H9 (cell line): ENCODE measurements at regions not wholly inside any gene's neighbourhood (a gene's known extent, or its start where the extent isn't known, plus 50 kb on each side); places are given as distances from the start of the nearest gene placed in this dataset.

Experiments
- DNase-seq: peaks from one replicate; pipeline ENCODE4 v3.0.0-alpha.2; 2017
- H2AFZ ChIP-seq: one replicate; pipeline ENCODE4 v1.6.1; 2013; ENCODE audit warnings: mild to moderate bottlenecking, low read length, control low read depth, moderate library complexity
- H2AK5ac ChIP-seq: 2 replicates; pipeline ENCODE4 v1.6.1; 2013; ENCODE audit warnings: low read length, control low read depth, mixed read lengths; ENCODE audit not compliant: insufficient read length
- H2BK120ac ChIP-seq: one replicate; pipeline ENCODE4 v1.6.1; 2013; ENCODE audit warnings: low read depth, mild to moderate bottlenecking, low read length, control low read depth, inconsistent platforms; ENCODE audit not compliant: poor library complexity, severe bottlenecking
- H2BK12ac ChIP-seq: 2 replicates; pipeline ENCODE4 v1.6.1; 2013; ENCODE audit warnings: low read length, control low read depth, mixed read lengths, low read depth; ENCODE audit not compliant: insufficient read length
- H2BK15ac ChIP-seq: 2 replicates; pipeline ENCODE4 v1.6.1; 2013; ENCODE audit warnings: low read depth, low read length, control low read depth
- H2BK20ac ChIP-seq: one replicate; pipeline ENCODE4 v1.6.1; 2013; ENCODE audit warnings: low read depth, mild to moderate bottlenecking, low read length, control low read depth, inconsistent platforms; ENCODE audit not compliant: poor library complexity, severe bottlenecking
- H2BK5ac ChIP-seq: 2 replicates; pipeline ENCODE4 v1.6.1; 2013; ENCODE audit warnings: low read length, control low read depth, mixed read lengths; ENCODE audit not compliant: insufficient read length
- H3K14ac ChIP-seq: 2 replicates; pipeline ENCODE4 v1.6.1; 2013; ENCODE audit warnings: low read length, control low read depth; ENCODE audit not compliant: insufficient read depth
- H3K18ac ChIP-seq: 2 replicates; pipeline ENCODE4 v1.6.1; 2013; ENCODE audit warnings: low read depth, mild to moderate bottlenecking, mixed read lengths, low read length, control low read depth; ENCODE audit not compliant: insufficient read length
- H3K23ac ChIP-seq: 2 replicates; pipeline ENCODE4 v1.6.1; 2013; ENCODE audit warnings: low read length, control low read depth, mixed read lengths, low read depth; ENCODE audit not compliant: insufficient read length
- H3K23me2 ChIP-seq: 2 replicates; pipeline ENCODE4 v1.6.1; 2013; ENCODE audit warnings: low read depth, mild to moderate bottlenecking, mixed read lengths, low read length, control low read depth; ENCODE audit not compliant: insufficient read length, poor library complexity, severe bottlenecking
- H3K27ac ChIP-seq: 2 replicates; pipeline ENCODE4 v1.5.1; 2013; ENCODE audit warnings: low read length, control low read depth, mixed read lengths, low read depth; ENCODE audit not compliant: insufficient read length
- H3K27me3 ChIP-seq: 2 replicates; pipeline ENCODE4 v1.6.1; 2013; ENCODE audit warnings: low read length, control low read depth, inconsistent platforms; ENCODE audit not compliant: insufficient read depth
- H3K4ac ChIP-seq: 2 replicates; pipeline ENCODE4 v1.6.1; 2013; ENCODE audit warnings: low read depth, mild to moderate bottlenecking, control low read depth, inconsistent platforms, low read length, moderate library complexity
- H3K4me1 ChIP-seq: 2 replicates; pipeline ENCODE4 v1.6.1; 2013; ENCODE audit warnings: low read length, control low read depth, inconsistent platforms; ENCODE audit not compliant: insufficient read depth
- H3K4me2 ChIP-seq: 2 replicates; pipeline ENCODE4 v1.6.1; 2013; ENCODE audit warnings: low read length, control low read depth, mixed read lengths; ENCODE audit not compliant: insufficient read length, insufficient read depth
- H3K56ac ChIP-seq: 2 replicates; pipeline ENCODE4 v1.6.1; 2013; ENCODE audit warnings: low read depth, mild to moderate bottlenecking, mixed read lengths, low read length, control low read depth; ENCODE audit not compliant: insufficient read length
- H3K79me1 ChIP-seq: 2 replicates; pipeline ENCODE4 v1.6.1; 2013; ENCODE audit warnings: low read depth, mild to moderate bottlenecking, moderate library complexity, low read length, control low read depth, inconsistent platforms; ENCODE audit not compliant: insufficient read depth, poor library complexity, severe bottlenecking
- H3K79me2 ChIP-seq: 2 replicates; pipeline ENCODE4 v1.6.1; 2013; ENCODE audit warnings: low read length, control low read depth, inconsistent platforms; ENCODE audit not compliant: insufficient read depth
- H3K9ac ChIP-seq: 2 replicates; pipeline ENCODE4 v1.6.1; 2013; ENCODE audit warnings: low read length, control low read depth, mixed read lengths; ENCODE audit not compliant: insufficient read length; ENCODE audit errors: extremely low read depth
- H3K9me3 ChIP-seq: one replicate; pipeline ENCODE4 v1.6.1; 2013; ENCODE audit warnings: low read depth, low read length, inconsistent platforms; ENCODE audit not compliant: control insufficient read depth
- H3T11ph ChIP-seq: one replicate; pipeline ENCODE4 v1.6.1; 2013; ENCODE audit warnings: mild to moderate bottlenecking, low read length, control low read depth, inconsistent platforms
- H4K20me1 ChIP-seq: one replicate; pipeline ENCODE4 v1.6.1; 2013; ENCODE audit not compliant: control insufficient read depth, insufficient read length, insufficient read depth
- H4K5ac ChIP-seq: 2 replicates; pipeline ENCODE4 v1.6.1; 2013; ENCODE audit warnings: low read depth, mild to moderate bottlenecking, mixed read lengths, low read length, control low read depth; ENCODE audit not compliant: insufficient read length
- H4K8ac ChIP-seq: replicated peaks from 2 replicates; pipeline ENCODE4 v1.6.1; 2013; ENCODE audit warnings: low read length, control low read depth, mixed read lengths, low read depth; ENCODE audit not compliant: insufficient read length
- H4K91ac ChIP-seq: 2 replicates; pipeline ENCODE4 v1.6.1; 2013; ENCODE audit warnings: low read depth, mild to moderate bottlenecking, moderate library complexity, mixed read lengths, low read length, control low read depth; ENCODE audit not compliant: insufficient read length
- H3K27ac Mint-ChIP-seq, 3 experiments: 2 replicates in 2 of 3; 3 replicates in 1 of 3; pipeline ENCODE4 v1.8.0; 2020 to 2021; ENCODE audit warnings: mixed read lengths in 3 of 3, mild to moderate bottlenecking in 1 of 3, moderate library complexity in 1 of 3
- H3K27me3 Mint-ChIP-seq: 2 replicates; pipeline ENCODE4 v1.8.0; 2021; ENCODE audit warnings: low read depth, mild to moderate bottlenecking, moderate library complexity, mixed read lengths
- H3K36me3 Mint-ChIP-seq, 3 experiments: 2 replicates in 2 of 3; 3 replicates in 1 of 3; pipeline ENCODE4 v1.8.0; 2020 to 2021; ENCODE audit warnings: low read depth in 3 of 3, mixed read lengths in 3 of 3; ENCODE audit not compliant: insufficient read depth in 1 of 3
- H3K4me1 Mint-ChIP-seq, 2 experiments: 2 replicates each; pipeline ENCODE4 v1.8.0; 2020; ENCODE audit warnings: mixed read lengths in 2 of 2
- H3K4me3 Mint-ChIP-seq, 2 experiments: 2 replicates in 1 of 2; 3 replicates in 1 of 2; pipeline ENCODE4 v1.8.0; 2020 to 2021; ENCODE audit warnings: mild to moderate bottlenecking in 2 of 2, mixed read lengths in 2 of 2, moderate library complexity in 1 of 2
- H3K9me3 Mint-ChIP-seq, 2 experiments: 2 replicates in 1 of 2; 3 replicates in 1 of 2; pipeline ENCODE4 v1.8.0; 2020; ENCODE audit warnings: mild to moderate bottlenecking in 2 of 2, mixed read lengths in 2 of 2, moderate library complexity in 1 of 2
- WGBS: extraction: QIAGEN DNeasy Blood & Tissue Kit; methylation state at CpG from one replicate; pipeline ENCODE4 v1.1.7; 2013; ENCODE audit warnings: missing lambda C conversion rate, low lambda C conversion rate, mixed read lengths; ENCODE audit not compliant: insufficient read length; ENCODE audit errors: extremely low coverage; 5-methylcytosine and 5-hydroxymethylcytosine counted together
- TF ChIP-seq, protein P1 (sequence below): fragments of 200-600 bp; sonication (generic); conservative IDR thresholded peaks from 3 replicates; pipeline ENCODE4 v1.8.0; 2021; ENCODE audit warnings: antibody characterized with exemption, mild to moderate bottlenecking

DNA sequence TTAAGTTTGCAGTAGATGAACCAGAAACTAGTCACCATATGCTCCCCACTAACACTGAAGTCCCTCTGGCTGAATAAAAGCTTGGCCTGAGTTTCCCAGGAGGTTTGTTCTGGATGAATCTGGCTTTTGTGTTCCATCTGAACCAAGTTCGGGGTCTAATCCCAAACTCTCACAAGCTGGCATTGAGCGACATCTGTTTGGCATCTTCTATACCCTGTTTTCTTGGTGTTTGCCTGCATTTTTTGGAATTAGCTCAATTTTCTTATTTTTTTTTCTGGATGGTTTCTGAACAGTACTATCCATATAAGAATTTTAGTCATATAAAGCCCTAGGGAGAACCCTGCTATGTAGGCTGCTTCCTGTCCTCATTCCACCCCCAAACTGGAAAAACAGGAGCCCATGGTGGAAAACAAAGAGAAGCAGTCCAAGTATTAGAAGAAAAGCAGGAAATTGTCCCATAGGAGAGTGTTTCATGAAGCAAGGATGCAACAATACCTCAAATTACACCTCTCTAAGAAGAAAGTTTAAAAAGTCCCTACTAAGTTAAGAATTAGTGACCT is 737.1 kb downstream of the DHX35 start:
- TF ChIP-seq, protein P1, sequence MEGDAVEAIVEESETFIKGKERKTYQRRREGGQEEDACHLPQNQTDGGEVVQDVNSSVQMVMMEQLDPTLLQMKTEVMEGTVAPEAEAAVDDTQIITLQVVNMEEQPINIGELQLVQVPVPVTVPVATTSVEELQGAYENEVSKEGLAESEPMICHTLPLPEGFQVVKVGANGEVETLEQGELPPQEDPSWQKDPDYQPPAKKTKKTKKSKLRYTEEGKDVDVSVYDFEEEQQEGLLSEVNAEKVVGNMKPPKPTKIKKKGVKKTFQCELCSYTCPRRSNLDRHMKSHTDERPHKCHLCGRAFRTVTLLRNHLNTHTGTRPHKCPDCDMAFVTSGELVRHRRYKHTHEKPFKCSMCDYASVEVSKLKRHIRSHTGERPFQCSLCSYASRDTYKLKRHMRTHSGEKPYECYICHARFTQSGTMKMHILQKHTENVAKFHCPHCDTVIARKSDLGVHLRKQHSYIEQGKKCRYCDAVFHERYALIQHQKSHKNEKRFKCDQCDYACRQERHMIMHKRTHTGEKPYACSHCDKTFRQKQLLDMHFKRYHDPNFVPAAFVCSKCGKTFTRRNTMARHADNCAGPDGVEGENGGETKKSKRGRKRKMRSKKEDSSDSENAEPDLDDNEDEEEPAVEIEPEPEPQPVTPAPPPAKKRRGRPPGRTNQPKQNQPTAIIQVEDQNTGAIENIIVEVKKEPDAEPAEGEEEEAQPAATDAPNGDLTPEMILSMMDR, result no peak
- Histone ChIP-seq H2BK15ac (no peak overlapping the region), H2AFZ (no peak overlapping the region), H3K9me3 (no peaks in the 10 kb centered on the region), H2BK120ac (no peak overlapping the region), H4K8ac (no peak overlapping the region), H3K4me1 (peaks cover 2% of the 10 kb centered on the region; the same call in 1 of the 2 replicates), H3K79me2 (no peaks in the 10 kb centered on the region), H2AK5ac (no peak overlapping the region), H4K91ac (no peak overlapping the region), H3K23ac (no peak overlapping the region), H3K4ac (no peak overlapping the region), H4K5ac (no peak overlapping the region), H3K4me2 (no peak overlapping the region), H3K9ac (no peak overlapping the region), H2BK20ac (no peak overlapping the region), H3T11ph (no peak overlapping the region), H4K20me1 (no peaks in the 10 kb centered on the region), H3K23me2 (no peaks in the 10 kb centered on the region), H3K56ac (no peak overlapping the region), H3K27me3 (no peaks in the 10 kb centered on the region), H2BK12ac (no peak overlapping the region), H3K14ac (no peak overlapping the region), H3K79me1 (no peaks in the 10 kb centered on the region), H3K18ac (no peak overlapping the region), H2BK5ac (no peak overlapping the region), H3K27ac (no peak overlapping the region)
- no peaks in the 10 kb centered on the region for H3K36me3 Mint-ChIP-seq
- H3K4me3 Mint-ChIP-seq, result no peak overlapping the region
- peaks cover 15% of the 10 kb centered on the region in 2 experiments for H3K4me1 Mint-ChIP-seq
- no peaks in the 10 kb centered on the region for H3K9me3 Mint-ChIP-seq
- no peak for DNase-seq
- H3K27ac Mint-ChIP-seq, result no peak overlapping the region; a peak in 1 of 7 replicates
- no peaks in the 10 kb centered on the region for H3K27me3 Mint-ChIP-seq
- WGBS, result no CpG with 5 or more reads among the region's 2 CpGs
